ENCODE measurements at regions not wholly inside any gene's neighbourhood (a gene's known extent, or its start where the extent isn't known, plus 50 kb on each side); places are given as distances from the start of the nearest gene placed in this dataset.

DNA sequence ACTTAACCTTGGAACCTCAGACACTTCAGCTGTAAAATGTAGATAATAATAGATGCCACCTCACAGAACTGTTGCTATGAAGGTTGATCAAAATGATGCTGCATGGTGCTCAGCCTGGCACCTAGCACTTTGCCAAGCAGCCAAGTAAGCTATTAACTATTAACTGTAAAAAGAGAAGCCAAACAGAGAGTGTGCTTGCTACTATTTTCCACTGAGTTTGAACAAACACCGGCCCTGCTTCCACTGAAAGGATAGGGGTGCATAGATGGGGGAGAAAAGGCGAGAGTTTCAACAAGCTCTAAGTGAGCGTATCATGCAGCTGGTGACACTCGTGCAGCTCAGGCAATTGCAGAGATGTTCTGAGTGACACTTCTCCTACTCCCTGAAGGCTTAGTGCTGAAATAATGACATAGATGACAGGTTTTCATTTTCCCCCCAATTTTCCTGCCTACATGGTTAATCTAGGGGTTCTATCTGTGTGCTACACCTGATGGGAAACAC lies 78.2 kb downstream of the GPR88 start:
- H3K4me3 ChIP-seq (ENCODE audit: low read depth, low read length), result no peak overlapping the region
- TF ChIP-seq, protein P1, sequence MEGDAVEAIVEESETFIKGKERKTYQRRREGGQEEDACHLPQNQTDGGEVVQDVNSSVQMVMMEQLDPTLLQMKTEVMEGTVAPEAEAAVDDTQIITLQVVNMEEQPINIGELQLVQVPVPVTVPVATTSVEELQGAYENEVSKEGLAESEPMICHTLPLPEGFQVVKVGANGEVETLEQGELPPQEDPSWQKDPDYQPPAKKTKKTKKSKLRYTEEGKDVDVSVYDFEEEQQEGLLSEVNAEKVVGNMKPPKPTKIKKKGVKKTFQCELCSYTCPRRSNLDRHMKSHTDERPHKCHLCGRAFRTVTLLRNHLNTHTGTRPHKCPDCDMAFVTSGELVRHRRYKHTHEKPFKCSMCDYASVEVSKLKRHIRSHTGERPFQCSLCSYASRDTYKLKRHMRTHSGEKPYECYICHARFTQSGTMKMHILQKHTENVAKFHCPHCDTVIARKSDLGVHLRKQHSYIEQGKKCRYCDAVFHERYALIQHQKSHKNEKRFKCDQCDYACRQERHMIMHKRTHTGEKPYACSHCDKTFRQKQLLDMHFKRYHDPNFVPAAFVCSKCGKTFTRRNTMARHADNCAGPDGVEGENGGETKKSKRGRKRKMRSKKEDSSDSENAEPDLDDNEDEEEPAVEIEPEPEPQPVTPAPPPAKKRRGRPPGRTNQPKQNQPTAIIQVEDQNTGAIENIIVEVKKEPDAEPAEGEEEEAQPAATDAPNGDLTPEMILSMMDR (IDR thresholded peaks at IDR 0.05; ENCODE audit: insufficient read depth, low read length), result no peak
- no peak for DNase-seq (ENCODE audit: low read depth)

- TF ChIP-seq, protein P1 (IDR thresholded peaks at IDR 0.05; ENCODE audit: insufficient read depth, low read length), result no peak
- H3K4me3 ChIP-seq (ENCODE audit: low read depth, low read length), result no peak overlapping the region
- peak; percentile 94 for DNase-seq (ENCODE audit: low read depth)
These were observed 84.1 kb downstream of the GPR88 start for GRCh38 chr1:100622037-100622436.

DNA sequence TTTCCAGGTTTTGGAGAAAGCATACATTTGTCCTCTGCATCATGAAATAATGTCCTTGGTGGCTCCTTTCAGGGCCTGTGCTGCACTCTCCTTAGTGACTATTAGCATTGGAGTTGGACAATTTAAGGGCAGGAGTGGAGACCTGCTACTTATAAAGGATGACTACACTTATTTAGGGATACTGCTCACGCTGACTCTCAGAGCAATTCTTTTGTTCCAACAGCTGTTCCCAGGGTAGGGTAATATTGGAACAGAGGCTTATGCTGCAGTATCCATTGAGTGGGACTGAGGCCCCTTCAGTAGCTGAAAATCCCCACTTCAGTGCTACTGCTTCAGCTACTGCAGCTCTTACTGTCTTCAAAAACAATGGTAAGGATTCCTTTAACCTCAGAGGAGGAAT lies 84.6 kb downstream of the GPR88 start:
- H3K4me3 ChIP-seq (ENCODE audit: low read depth, low read length), result no peak overlapping the region
- TF ChIP-seq, protein P1 (IDR thresholded peaks at IDR 0.05; ENCODE audit: insufficient read depth, low read length), result no peak
- DNase-seq (ENCODE audit: low read depth), result no peak

DNA sequence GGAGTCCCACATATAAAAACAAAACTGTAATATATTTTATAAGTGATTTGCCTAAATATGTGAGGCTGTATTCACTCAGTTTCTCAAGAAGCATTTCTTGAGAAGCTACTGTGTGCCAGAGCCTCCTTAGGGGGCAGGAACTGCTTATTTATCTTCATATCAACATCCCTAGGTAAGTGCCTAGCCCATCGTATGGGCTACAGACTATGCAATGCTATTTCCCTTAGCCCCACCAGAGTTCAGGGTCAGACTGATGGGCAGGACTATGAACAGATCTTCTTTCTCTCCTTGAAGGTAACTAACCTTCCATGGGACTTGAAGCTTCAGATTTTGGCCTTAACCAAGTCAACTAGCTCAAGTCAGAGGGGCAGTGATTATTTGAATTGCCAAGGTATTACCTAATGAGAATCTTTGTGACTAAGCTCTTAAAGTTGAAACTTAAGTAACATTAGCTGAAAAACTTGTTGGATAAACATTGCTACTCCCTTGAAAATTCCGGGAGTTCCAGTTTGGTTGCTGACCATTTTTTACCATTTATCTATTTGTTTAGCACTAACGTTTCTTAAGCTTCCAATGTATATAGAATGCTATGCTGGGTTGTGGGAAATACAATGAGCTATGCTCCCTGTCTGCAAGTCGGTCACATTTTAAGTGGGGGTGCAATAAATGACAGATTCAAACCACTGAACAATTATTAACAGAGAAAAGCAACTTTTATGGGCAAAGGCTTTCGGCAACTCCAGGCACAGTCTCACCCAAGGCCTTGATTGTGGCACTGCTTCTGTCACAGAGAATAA lies 85.2 kb downstream of the GPR88 start:
- TF ChIP-seq, protein P1 (IDR thresholded peaks at IDR 0.05; ENCODE audit: insufficient read depth, low read length), result no peak
- H3K4me3 ChIP-seq (ENCODE audit: low read depth, low read length), result no peak overlapping the region
- DNase-seq (ENCODE audit: low read depth), result peak; percentile 64

GRCh38 chr1:100624886-100625610 lies 87.1 kb downstream of the GPR88 start:
- TF ChIP-seq, protein P1 (IDR thresholded peaks at IDR 0.05; ENCODE audit: insufficient read depth, low read length), result no peak
- no peak for DNase-seq (ENCODE audit: low read depth)
- no peak overlapping the region for H3K4me3 ChIP-seq (ENCODE audit: low read depth, low read length)

DNA sequence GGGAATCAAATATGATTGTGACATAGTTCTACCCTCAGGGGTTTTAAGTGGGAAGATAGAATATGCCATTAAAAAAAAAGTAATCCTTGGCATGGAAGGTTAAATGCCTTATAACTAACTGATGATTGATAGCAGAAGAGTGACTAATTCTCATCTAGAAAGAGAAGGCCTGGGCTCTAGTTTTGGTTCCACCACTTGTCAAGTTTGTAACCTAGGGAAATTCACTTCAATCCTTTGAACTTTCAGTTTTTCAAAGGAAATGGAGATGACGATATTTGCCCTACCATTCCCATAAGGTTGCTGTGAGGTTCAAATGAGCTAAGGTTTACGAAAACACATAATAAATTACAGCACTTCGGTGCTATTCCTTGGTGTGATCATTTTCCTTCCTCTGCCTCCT lies 88.5 kb downstream of the GPR88 start:
- no peak for DNase-seq (ENCODE audit: low read depth)
- TF ChIP-seq, protein P1 (IDR thresholded peaks at IDR 0.05; ENCODE audit: insufficient read depth, low read length), result no peak
- no peak overlapping the region for H3K4me3 ChIP-seq (ENCODE audit: low read depth, low read length)
